ENCODE measurements at regions not wholly inside any gene's neighbourhood (a gene's known extent, or its start where the extent isn't known, plus 50 kb on each side); places are given as distances from the start of the nearest gene placed in this dataset.

DNA sequence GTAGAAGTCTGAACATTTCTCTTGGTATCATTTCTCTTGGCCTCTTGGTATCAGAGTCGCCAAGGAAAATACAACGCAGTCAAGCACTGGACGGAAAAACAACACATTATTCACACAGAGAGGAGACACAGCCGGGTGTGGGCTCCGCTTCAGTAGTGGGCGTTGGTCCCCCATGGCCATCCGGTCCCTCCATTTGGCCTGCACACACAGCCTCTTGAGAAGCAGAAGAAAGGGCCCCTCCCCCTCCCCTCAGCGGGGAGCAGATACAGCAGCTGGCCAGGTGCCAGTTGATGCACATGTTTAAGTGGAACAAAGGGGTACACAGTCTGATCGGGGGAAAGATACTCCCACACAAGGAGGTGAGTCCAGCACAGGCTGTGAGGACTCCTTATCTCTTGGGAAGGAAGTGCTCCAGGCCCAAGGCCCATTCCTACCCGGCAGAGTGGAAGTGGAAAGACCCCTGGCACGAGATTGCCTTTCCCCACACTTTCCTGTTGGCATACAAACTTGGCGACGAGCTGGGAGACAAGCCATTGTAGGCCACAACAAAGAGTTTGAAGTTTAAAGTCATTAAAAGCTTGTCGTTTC lies 311.3 kb downstream of the FAM72C start:
- Histone ChIP-seq H3K27me3 (ENCODE audit: control insufficient read depth, insufficient read depth, low read length) (peaks cover 20% of the 10 kb centered on the region), H3K9me3 (ENCODE audit: control insufficient read depth in 2 of 3, insufficient read depth in 1 of 3, low read length in 3 of 3) (no peaks in the 10 kb centered on the region), H3K36me3 (ENCODE audit: control insufficient read depth in 2 of 3, insufficient read depth in 3 of 3, low read length in 3 of 3) (no peaks in the 10 kb centered on the region), H3K27ac (ENCODE audit: low read depth in 2 of 2, low read length in 2 of 2) (no peak overlapping the region), H3K9ac (ENCODE audit: low read length in 3 of 3) (no peak overlapping the region), H3K4me1 (ENCODE audit: control insufficient read depth in 2 of 3, insufficient read depth in 2 of 3, low read depth in 1 of 3, low read length in 3 of 3) (peaks cover 0 to 6% (median 0%) of the 10 kb centered on the region in 3 donors), H3K4me3 (ENCODE audit: low read length in 3 of 3) (peak overlapping the region in 1 of 3 donors; percentile 17)
- intact Hi-C loops (cut with DNase I), result no loop called here
- FAIRE-seq (no peak), DNase-seq (peak in 1 of 5 donors; percentile 85)
- TF ChIP-seq, protein P1, sequence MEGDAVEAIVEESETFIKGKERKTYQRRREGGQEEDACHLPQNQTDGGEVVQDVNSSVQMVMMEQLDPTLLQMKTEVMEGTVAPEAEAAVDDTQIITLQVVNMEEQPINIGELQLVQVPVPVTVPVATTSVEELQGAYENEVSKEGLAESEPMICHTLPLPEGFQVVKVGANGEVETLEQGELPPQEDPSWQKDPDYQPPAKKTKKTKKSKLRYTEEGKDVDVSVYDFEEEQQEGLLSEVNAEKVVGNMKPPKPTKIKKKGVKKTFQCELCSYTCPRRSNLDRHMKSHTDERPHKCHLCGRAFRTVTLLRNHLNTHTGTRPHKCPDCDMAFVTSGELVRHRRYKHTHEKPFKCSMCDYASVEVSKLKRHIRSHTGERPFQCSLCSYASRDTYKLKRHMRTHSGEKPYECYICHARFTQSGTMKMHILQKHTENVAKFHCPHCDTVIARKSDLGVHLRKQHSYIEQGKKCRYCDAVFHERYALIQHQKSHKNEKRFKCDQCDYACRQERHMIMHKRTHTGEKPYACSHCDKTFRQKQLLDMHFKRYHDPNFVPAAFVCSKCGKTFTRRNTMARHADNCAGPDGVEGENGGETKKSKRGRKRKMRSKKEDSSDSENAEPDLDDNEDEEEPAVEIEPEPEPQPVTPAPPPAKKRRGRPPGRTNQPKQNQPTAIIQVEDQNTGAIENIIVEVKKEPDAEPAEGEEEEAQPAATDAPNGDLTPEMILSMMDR (IDR thresholded peaks at IDR 0.05; ENCODE audit: borderline replicate concordance, extremely low read depth, insufficient read depth), result no peak

DNA sequence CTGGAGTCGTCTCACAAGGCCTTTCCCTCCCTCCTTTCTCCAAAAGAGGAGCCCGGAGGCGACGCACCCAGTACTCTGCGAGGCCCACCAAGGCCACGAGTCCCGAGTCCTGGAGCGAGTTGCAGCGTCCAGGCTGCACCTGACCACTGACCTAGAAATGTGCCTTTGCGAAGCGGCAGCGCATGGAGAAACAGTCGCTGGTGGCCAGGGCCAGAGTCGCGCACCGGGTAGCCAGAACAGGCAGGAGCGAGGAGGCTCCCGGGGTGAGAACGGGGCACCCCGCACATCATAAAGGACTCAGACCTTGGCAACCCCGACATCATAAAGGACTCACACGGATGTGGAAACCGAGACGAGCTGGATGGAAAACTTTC lies 318.4 kb downstream of the FAM72C start:
- no peaks in the 10 kb centered on the region for H3K4me1 ChIP-seq (ENCODE audit: control insufficient read depth in 2 of 3, insufficient read depth in 2 of 3, low read depth in 1 of 3, low read length in 3 of 3)
- H3K36me3 ChIP-seq (ENCODE audit: control insufficient read depth in 2 of 3, insufficient read depth in 3 of 3, low read length in 3 of 3), result no peaks in the 10 kb centered on the region
- no peak overlapping the region for H3K4me3 ChIP-seq (ENCODE audit: low read length in 3 of 3)
- TF ChIP-seq, protein P1 (IDR thresholded peaks at IDR 0.05; ENCODE audit: borderline replicate concordance, extremely low read depth, insufficient read depth), result no peak
- peaks cover 13% of the 10 kb centered on the region for H3K27me3 ChIP-seq (ENCODE audit: control insufficient read depth, insufficient read depth, low read length)
- FAIRE-seq (no peak), DNase-seq (peak in 1 of 5 donors; percentile 58)
- H3K9me3 ChIP-seq (ENCODE audit: control insufficient read depth in 2 of 3, insufficient read depth in 1 of 3, low read length in 3 of 3), result no peaks in the 10 kb centered on the region
- no peak overlapping the region for H3K9ac ChIP-seq (ENCODE audit: low read length in 3 of 3)
- H3K27ac ChIP-seq (ENCODE audit: low read depth in 2 of 2, low read length in 2 of 2), result no peak overlapping the region
- intact Hi-C loops (cut with DNase I), result no loop called here

DNA sequence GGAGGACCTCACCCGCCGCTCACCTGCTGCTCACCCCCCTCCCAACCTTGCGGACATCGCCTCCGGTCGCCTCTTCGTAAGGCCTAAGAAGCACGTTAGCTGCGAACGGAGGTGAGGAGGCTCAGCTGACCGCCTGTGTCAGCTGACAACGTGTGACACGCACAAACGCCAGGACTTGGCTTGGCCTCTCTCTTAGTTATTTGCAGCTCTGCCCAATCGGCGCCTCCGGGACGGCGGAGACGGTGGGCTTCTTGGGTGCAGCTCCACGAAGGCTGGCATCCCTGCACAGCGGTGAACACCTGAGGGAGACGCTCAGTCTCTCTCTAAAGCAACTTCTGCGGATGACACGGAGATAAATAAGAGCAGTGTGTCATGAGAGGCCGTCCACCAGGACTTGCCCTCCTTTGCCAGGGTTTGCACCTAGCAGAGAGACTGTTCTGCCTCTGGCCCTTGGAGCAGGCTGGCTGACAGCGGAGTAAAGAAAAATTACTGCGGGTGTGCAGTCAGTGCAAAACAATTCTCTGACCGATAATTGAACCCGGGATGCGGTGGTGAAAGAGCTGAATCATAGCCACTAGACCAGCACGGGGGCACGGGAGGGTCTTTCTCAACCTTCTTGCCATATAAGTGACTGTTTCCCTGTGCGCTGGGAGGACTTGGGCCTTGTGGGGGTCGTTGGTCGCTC lies 318.9 kb downstream of the FAM72C start:
- DNase-seq (peak in 1 of 5 donors; percentile 65), FAIRE-seq (no peak)
- no peaks in the 10 kb centered on the region for H3K9me3 ChIP-seq (ENCODE audit: control insufficient read depth in 2 of 3, insufficient read depth in 1 of 3, low read length in 3 of 3)
- TF ChIP-seq, protein P1 (IDR thresholded peaks at IDR 0.05; ENCODE audit: borderline replicate concordance, extremely low read depth, insufficient read depth), result no peak
- H3K36me3 ChIP-seq (ENCODE audit: control insufficient read depth in 2 of 3, insufficient read depth in 3 of 3, low read length in 3 of 3), result no peaks in the 10 kb centered on the region
- H3K4me1 ChIP-seq (ENCODE audit: control insufficient read depth in 2 of 3, insufficient read depth in 2 of 3, low read depth in 1 of 3, low read length in 3 of 3), result no peaks in the 10 kb centered on the region
- H3K27me3 ChIP-seq (ENCODE audit: control insufficient read depth, insufficient read depth, low read length), result peaks cover 13% of the 10 kb centered on the region
- H3K27ac ChIP-seq (ENCODE audit: low read depth in 2 of 2, low read length in 2 of 2), result no peak overlapping the region
- H3K9ac ChIP-seq (ENCODE audit: low read length in 3 of 3), result no peak overlapping the region
- intact Hi-C loops (cut with DNase I), result no loop called here
- no peak overlapping the region for H3K4me3 ChIP-seq (ENCODE audit: low read length in 3 of 3)
